ENCODE measurements at regions not wholly inside any gene's neighbourhood (a gene's known extent, or its start where the extent isn't known, plus 50 kb on each side); places are given as distances from the start of the nearest gene placed in this dataset.

DNA sequence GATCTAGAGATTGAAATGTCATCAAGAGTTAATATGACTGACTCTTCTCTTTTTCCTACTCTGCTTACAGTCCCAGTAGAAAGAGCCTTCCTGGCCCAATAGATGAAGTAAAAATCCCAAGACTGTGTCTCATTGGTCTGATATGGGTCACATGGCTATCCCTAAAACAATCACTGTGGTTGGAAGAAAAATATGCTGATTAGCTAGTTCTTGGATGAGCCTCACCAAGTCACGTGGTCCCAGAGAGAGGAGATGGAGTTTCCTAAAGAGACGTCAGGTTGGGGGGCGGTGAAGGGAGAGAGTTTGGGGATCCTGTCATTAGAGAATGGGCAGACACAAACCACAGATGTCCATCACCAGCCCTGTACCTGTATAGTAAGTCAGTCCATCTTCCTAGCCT is 466.3 kb downstream of the HAPSTR1 start:
- Histone ChIP-seq H4K20me1 (replicated peaks; ENCODE audit: control insufficient read depth, extremely low read depth, insufficient read depth, low read length) (no peaks in the 10 kb centered on the region), H3K27me3 (ENCODE audit: control insufficient read depth in 2 of 2, insufficient read depth in 2 of 2, low read length in 2 of 2) (no peaks in the 10 kb centered on the region), H3K9me1 (replicated peaks; ENCODE audit: control insufficient read depth, extremely low read depth, insufficient read depth, low read length) (no peaks in the 10 kb centered on the region), H3K4me1 (ENCODE audit: control insufficient read depth, extremely low read depth, insufficient read depth, low read length) (no peaks in the 10 kb centered on the region), H3K36me3 (ENCODE audit: control insufficient read depth in 2 of 2, extremely low read depth in 1 of 2, insufficient read depth in 2 of 2, low read length in 2 of 2) (no peaks in the 10 kb centered on the region), H3K9ac (replicated peaks; ENCODE audit: extremely low read depth, insufficient read depth, low read length) (no peak overlapping the region), H3K4me2 (ENCODE audit: insufficient read depth, low read length) (no peak overlapping the region), H3K9me3 (replicated peaks; ENCODE audit: control insufficient read depth, insufficient read depth, low read length) (no peaks in the 10 kb centered on the region), H3K27ac (ENCODE audit: insufficient read depth, low read depth, low read length) (no peak overlapping the region), H3K79me2 (ENCODE audit: control insufficient read depth, insufficient read depth, low read length) (no peaks in the 10 kb centered on the region), H3K4me3 (replicated peaks in 1 of 3; ENCODE audit: insufficient read depth in 1 of 3, low read depth in 1 of 3, low read length in 3 of 3) (no peak overlapping the region), H2AFZ (ENCODE audit: low read depth, low read length) (no peak overlapping the region)
- BruUV-seq (replicated peaks), result no TSS peak
- DNase-seq (ENCODE audit: low read depth, low spot score) (no peak), FAIRE-seq (no peak)
- TF ChIP-seq, protein P1, sequence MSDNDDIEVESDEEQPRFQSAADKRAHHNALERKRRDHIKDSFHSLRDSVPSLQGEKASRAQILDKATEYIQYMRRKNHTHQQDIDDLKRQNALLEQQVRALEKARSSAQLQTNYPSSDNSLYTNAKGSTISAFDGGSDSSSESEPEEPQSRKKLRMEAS (IDR thresholded peaks at IDR 0.05; ENCODE audit: insufficient read depth, insufficient read length), result no peak
- TF ChIP-seq, protein P2, sequence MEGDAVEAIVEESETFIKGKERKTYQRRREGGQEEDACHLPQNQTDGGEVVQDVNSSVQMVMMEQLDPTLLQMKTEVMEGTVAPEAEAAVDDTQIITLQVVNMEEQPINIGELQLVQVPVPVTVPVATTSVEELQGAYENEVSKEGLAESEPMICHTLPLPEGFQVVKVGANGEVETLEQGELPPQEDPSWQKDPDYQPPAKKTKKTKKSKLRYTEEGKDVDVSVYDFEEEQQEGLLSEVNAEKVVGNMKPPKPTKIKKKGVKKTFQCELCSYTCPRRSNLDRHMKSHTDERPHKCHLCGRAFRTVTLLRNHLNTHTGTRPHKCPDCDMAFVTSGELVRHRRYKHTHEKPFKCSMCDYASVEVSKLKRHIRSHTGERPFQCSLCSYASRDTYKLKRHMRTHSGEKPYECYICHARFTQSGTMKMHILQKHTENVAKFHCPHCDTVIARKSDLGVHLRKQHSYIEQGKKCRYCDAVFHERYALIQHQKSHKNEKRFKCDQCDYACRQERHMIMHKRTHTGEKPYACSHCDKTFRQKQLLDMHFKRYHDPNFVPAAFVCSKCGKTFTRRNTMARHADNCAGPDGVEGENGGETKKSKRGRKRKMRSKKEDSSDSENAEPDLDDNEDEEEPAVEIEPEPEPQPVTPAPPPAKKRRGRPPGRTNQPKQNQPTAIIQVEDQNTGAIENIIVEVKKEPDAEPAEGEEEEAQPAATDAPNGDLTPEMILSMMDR (IDR thresholded peaks at IDR 0.05; ENCODE audit: extremely low read depth in 1 of 2, insufficient read depth in 1 of 2, low read depth in 1 of 2, low read length in 2 of 2), result no peak
- TF ChIP-seq FOS (IDR thresholded peaks at IDR 0.05; ENCODE audit: borderline replicate concordance, insufficient read depth, low read length), result no peak
- TF ChIP-seq EZH2 (IDR thresholded peaks at IDR 0.05; ENCODE audit: borderline replicate concordance, low read depth, low read length, severe bottlenecking), result no peak
- no peak for TF ChIP-seq POLR2A (IDR thresholded peaks at IDR 0.05; ENCODE audit: low read depth, low read length)
- no peak for TF ChIP-seq MYC (IDR thresholded peaks at IDR 0.05; ENCODE audit: low read depth, low read length)
- dilution Hi-C loops (cut with MboI; ENCODE audit: extremely low pct_ligation_motif_present, low sequenced_read_pairs), result no loop called here
- ChIA-PET POLR2A (no interaction called here), CTCF (interaction anchor here (0.8 kb wide), 1 partner anchor 9 kb away, joined by 5 read pairs; no protein-coding TSS in a partner anchor)
- intact Hi-C loops (cut with micrococcal nuclease), result no loop called here

DNA sequence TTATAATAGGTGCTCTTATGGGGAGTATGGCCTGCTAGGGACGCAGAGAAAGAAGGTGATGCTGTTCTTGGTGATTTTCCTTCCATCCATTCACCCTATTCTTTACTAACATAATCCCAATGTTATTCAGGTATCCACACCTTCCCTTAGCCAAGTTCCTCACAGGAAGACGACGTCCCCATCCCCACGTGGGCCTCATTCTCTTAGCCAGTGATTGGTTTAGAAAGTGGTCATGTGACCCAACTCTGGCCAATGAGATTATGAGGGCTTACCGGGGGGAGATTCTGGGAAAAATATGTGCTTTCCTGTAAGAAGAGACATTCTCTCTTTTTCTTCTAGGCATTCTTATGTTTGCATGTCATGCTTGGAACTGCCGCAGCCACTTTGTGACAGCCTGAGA is 474.7 kb downstream of the HAPSTR1 start:
- TF ChIP-seq POLR2A (IDR thresholded peaks at IDR 0.05; ENCODE audit: low read depth, low read length), result no peak
- TF ChIP-seq JUN (IDR thresholded peaks at IDR 0.05; ENCODE audit: borderline replicate concordance, insufficient read depth, insufficient read length, low read depth), result no peak
- TF ChIP-seq FOS (IDR thresholded peaks at IDR 0.05; ENCODE audit: borderline replicate concordance, insufficient read depth, low read length), result no peak
- intact Hi-C loops (cut with micrococcal nuclease), result no loop called here

More for the DNA sequence above, 474.7 kb downstream of the HAPSTR1 start:
- ChIA-PET POLR2A (no interaction called here), CTCF (no interaction called here)
- no peak for DNase-seq (ENCODE audit: low read depth, low spot score)
- H3K27ac ChIP-seq (ENCODE audit: insufficient read depth, low read depth, low read length), result no peak overlapping the region
- no peaks in the 10 kb centered on the region for H3K79me2 ChIP-seq (ENCODE audit: control insufficient read depth, insufficient read depth, low read length)
- H3K36me3 ChIP-seq (ENCODE audit: control insufficient read depth in 2 of 2, extremely low read depth in 1 of 2, insufficient read depth in 2 of 2, low read length in 2 of 2), result no peaks in the 10 kb centered on the region
- H4K20me1 ChIP-seq (replicated peaks; ENCODE audit: control insufficient read depth, extremely low read depth, insufficient read depth, low read length), result no peaks in the 10 kb centered on the region
- H3K9ac ChIP-seq (replicated peaks; ENCODE audit: extremely low read depth, insufficient read depth, low read length), result no peak overlapping the region
- H2AFZ ChIP-seq (ENCODE audit: low read depth, low read length), result no peak overlapping the region
- H3K9me3 ChIP-seq (replicated peaks; ENCODE audit: control insufficient read depth, insufficient read depth, low read length), result no peaks in the 10 kb centered on the region
- no peaks in the 10 kb centered on the region for H3K27me3 ChIP-seq (ENCODE audit: control insufficient read depth in 2 of 2, insufficient read depth in 2 of 2, low read length in 2 of 2)
- no peak for FAIRE-seq
- no peaks in the 10 kb centered on the region for H3K9me1 ChIP-seq (replicated peaks; ENCODE audit: control insufficient read depth, extremely low read depth, insufficient read depth, low read length)
- no peak overlapping the region for H3K4me2 ChIP-seq (ENCODE audit: insufficient read depth, low read length)
- H3K4me3 ChIP-seq (replicated peaks in 1 of 3; ENCODE audit: insufficient read depth in 1 of 3, low read depth in 1 of 3, low read length in 3 of 3), result no peak overlapping the region
- no TSS peak for BruUV-seq (replicated peaks)
- dilution Hi-C loops (cut with MboI; ENCODE audit: extremely low pct_ligation_motif_present, low sequenced_read_pairs), result no loop called here
- H3K4me1 ChIP-seq (ENCODE audit: control insufficient read depth, extremely low read depth, insufficient read depth, low read length), result no peaks in the 10 kb centered on the region
